Right renal cortex interstitium (tissue), 3 donors: ENCODE measurements at regions not wholly inside any gene's neighbourhood (a gene's known extent, or its start where the extent isn't known, plus 50 kb on each side); places are given as distances from the start of the nearest gene placed in this dataset.

Experiments used
- DNase-seq, 3 donors: peaks; one replicate each; pipeline ENCODE4 v3.0.0-alpha.2; 2013; ENCODE audit warnings: low read depth in 3 of 3, low spot score in 2 of 3

- DNase-seq: no peak
Observed at GRCh38 chr15:62912808-62913207, 129.7 kb upstream of the TPM1 start.

GRCh38 chr15:62913246-62913645 is 129.3 kb upstream of the TPM1 start:
- DNase-seq: no peak

- DNase-seq: no peak
Observed at GRCh38 chr15:62914461-62915079, 128.0 kb upstream of the TPM1 start.

- DNase-seq: no peak
Observed at GRCh38 chr15:62920682-62921502, 121.7 kb upstream of the TPM1 start.

GRCh38 chr15:62922514-62922913 is 120.0 kb upstream of the TPM1 start:
- DNase-seq: no peak

GRCh38 chr15:62925875-62926274 is 116.7 kb upstream of the TPM1 start:
- no peak for DNase-seq

- DNase-seq: no peak
Observed at GRCh38 chr15:62927196-62927595, 115.4 kb upstream of the TPM1 start.

- DNase-seq: no peak
Observed at GRCh38 chr15:62927836-62928235, 114.7 kb upstream of the TPM1 start.

GRCh38 chr15:62928242-62928999 is 114.1 kb upstream of the TPM1 start:
- no peak for DNase-seq

- DNase-seq: no peak
Observed at GRCh38 chr15:62929000-62929357, 113.6 kb upstream of the TPM1 start.

- no peak for DNase-seq
Observed at GRCh38 chr15:62931650-62932049, 110.9 kb upstream of the TPM1 start.

- DNase-seq: no peak
Observed at GRCh38 chr15:62932436-62932835, 110.1 kb upstream of the TPM1 start.

GRCh38 chr15:62933386-62933785 is 109.2 kb upstream of the TPM1 start:
- no peak for DNase-seq

- DNase-seq: no peak
Observed at GRCh38 chr15:62934236-62934971, 108.1 kb upstream of the TPM1 start.

- no peak for DNase-seq
Observed at GRCh38 chr15:62935300-62936081, 107.1 kb upstream of the TPM1 start.

- DNase-seq: no peak
Observed at GRCh38 chr15:62938825-62939224, 103.7 kb upstream of the TPM1 start.

- no peak for DNase-seq
Observed at GRCh38 chr15:62940093-62940754, 102.3 kb upstream of the TPM1 start.

- peak in 2 of 3 donors; percentile 62 to 65 for DNase-seq
Observed at GRCh38 chr15:62940755-62941361, 101.7 kb upstream of the TPM1 start.

GRCh38 chr15:62941699-62942098 is 100.8 kb upstream of the TPM1 start:
- DNase-seq: no peak
